DND-41 (cell line): ENCODE measurements at regions not wholly inside any gene's neighbourhood (a gene's known extent, or its start where the extent isn't known, plus 50 kb on each side); places are given as distances from the start of the nearest gene placed in this dataset.
A peak's percentile ranks its signal among the peaks of the same experiment; 100 is the strongest.

Source experiments
- ATAC-seq: fragments of 200-7000 bp; cut with Tn5 transposase; 3 replicates; pipeline ENCODE4 v1.9.1; 2021; ENCODE audit warnings: low read depth; ENCODE audit not compliant: insufficient read depth
- DNase-seq: peaks from one replicate; pipeline ENCODE4 v3.0.0-alpha.2; 2020
- H2AFZ ChIP-seq: 2 replicates; pipeline ENCODE4 v1.6.0; 2012; ENCODE audit warnings: low read depth, low read length
- H3K27ac ChIP-seq: 2 replicates; pipeline ENCODE4 v1.5.1; 2012; ENCODE audit warnings: low read length, inconsistent platforms
- H3K27me3 ChIP-seq: fragments of 200-600 bp; sonication (generic); 2 replicates; pipeline ENCODE4 v1.6.0; 2012; ENCODE audit warnings: low read length, mild to moderate bottlenecking, inconsistent platforms; ENCODE audit not compliant: insufficient read depth, poor library complexity
- H3K36me3 ChIP-seq: 2 replicates; pipeline ENCODE4 v1.5.1; 2012; ENCODE audit warnings: low read length, inconsistent platforms; ENCODE audit not compliant: insufficient read depth
- H3K4me1 ChIP-seq: 2 replicates; pipeline ENCODE4 v1.5.1; 2012; ENCODE audit warnings: mild to moderate bottlenecking, low read length; ENCODE audit not compliant: insufficient read depth
- H3K4me2 ChIP-seq: 2 replicates; pipeline ENCODE4 v1.6.0; 2012; ENCODE audit warnings: mild to moderate bottlenecking, moderate library complexity, low read length, inconsistent platforms; ENCODE audit not compliant: insufficient read depth
- H3K4me3 ChIP-seq, 2 experiments: fragments of 200-600 bp in 1 of 2; shearing (Covaris generic) in 1 of 2; 2 replicates each; pipeline ENCODE4 v1.5.1; 2012 to 2016; ENCODE audit warnings: inconsistent platforms in 2 of 2, low read length in 2 of 2, mild to moderate bottlenecking in 2 of 2, low read depth in 1 of 2, moderate library complexity in 1 of 2
- H3K79me2 ChIP-seq: 2 replicates; pipeline ENCODE4 v1.6.0; 2012; ENCODE audit warnings: low read length, inconsistent platforms; ENCODE audit not compliant: insufficient read depth
- H3K9ac ChIP-seq: 2 replicates; pipeline ENCODE4 v1.6.0; 2012; ENCODE audit warnings: low read depth, mild to moderate bottlenecking, inconsistent platforms, low read length, moderate library complexity
- H3K9me3 ChIP-seq: 2 replicates; pipeline ENCODE4 v1.5.1; 2012; ENCODE audit warnings: low read length, moderate library complexity, mild to moderate bottlenecking, inconsistent platforms; ENCODE audit not compliant: insufficient read depth, severe bottlenecking
- H4K20me1 ChIP-seq: 2 replicates; pipeline ENCODE4 v1.6.0; 2012; ENCODE audit warnings: low read length; ENCODE audit not compliant: insufficient read depth
- CTCF ChIP-seq: IDR thresholded peaks from 2 replicates; pipeline ENCODE4 v1.5.1; 2012; ENCODE audit warnings: borderline replicate concordance, low read length, moderate library complexity, mild to moderate bottlenecking; ENCODE audit not compliant: poor library complexity, severe bottlenecking; ENCODE audit errors: extremely low read depth
- EZH2 ChIP-seq: IDR thresholded peaks from 3 replicates; pipeline ENCODE4 v1.6.1; 2012; ENCODE audit warnings: borderline replicate concordance, low read depth, mild to moderate bottlenecking, moderate library complexity, low read length, inconsistent platforms; ENCODE audit not compliant: severe bottlenecking

GRCh38 chr12:92485351-92486348 lies 217.1 kb upstream of the PLEKHG7 start:
- H3K4me3 ChIP-seq, result no peak overlapping the region
- DNase-seq, result no peak
- H4K20me1 ChIP-seq, result no peaks in the 10 kb centered on the region
- H3K4me1 ChIP-seq, result no peaks in the 10 kb centered on the region
- no peaks in the 10 kb centered on the region for H3K27me3 ChIP-seq
- TF ChIP-seq EZH2 (no peak), CTCF (no peak)
- no peak overlapping the region for H3K27ac ChIP-seq
- no peaks in the 10 kb centered on the region for H3K9me3 ChIP-seq
- no peaks in the 10 kb centered on the region for H3K36me3 ChIP-seq
- H3K9ac ChIP-seq, result no peak overlapping the region
- no peak for ATAC-seq
- H3K79me2 ChIP-seq, result no peaks in the 10 kb centered on the region
- no peak overlapping the region for H3K4me2 ChIP-seq
- no peak overlapping the region for H2AFZ ChIP-seq

GRCh38 chr12:92482599-92482998 lies 220.2 kb upstream of the PLEKHG7 start:
- Histone ChIP-seq H3K4me1 (peaks cover 7% of the 10 kb centered on the region; the same call in 1 of the 2 replicates), H3K9ac (no peak overlapping the region), H3K79me2 (no peaks in the 10 kb centered on the region), H3K27me3 (no peaks in the 10 kb centered on the region), H3K27ac (no peak overlapping the region), H3K36me3 (no peaks in the 10 kb centered on the region), H2AFZ (no peak overlapping the region), H3K4me3 (no peak overlapping the region), H3K9me3 (no peaks in the 10 kb centered on the region), H4K20me1 (no peaks in the 10 kb centered on the region), H3K4me2 (no peak overlapping the region)
- no peak for DNase-seq
- TF ChIP-seq CTCF (no peak), EZH2 (no peak)
- ATAC-seq, result no peak

GRCh38 chr12:92481066-92481465 lies 221.7 kb upstream of the PLEKHG7 start:
- H4K20me1 ChIP-seq, result no peaks in the 10 kb centered on the region
- H3K9me3 ChIP-seq, result no peaks in the 10 kb centered on the region
- H3K79me2 ChIP-seq, result no peaks in the 10 kb centered on the region
- H3K36me3 ChIP-seq, result no peaks in the 10 kb centered on the region
- peaks cover 7% of the 10 kb centered on the region; the same call in 1 of the 2 replicates for H3K4me1 ChIP-seq
- H2AFZ ChIP-seq, result no peak overlapping the region
- H3K27ac ChIP-seq, result no peak overlapping the region
- H3K9ac ChIP-seq, result no peak overlapping the region
- TF ChIP-seq EZH2, result no peak
- no peak overlapping the region for H3K4me2 ChIP-seq
- no peaks in the 10 kb centered on the region for H3K27me3 ChIP-seq
- no peak for DNase-seq
- ATAC-seq, result no peak
- H3K4me3 ChIP-seq, result no peak overlapping the region

- DNase-seq (no peak), ATAC-seq (peak; percentile 45; the same call in 1 of the 3 replicates)
- Histone ChIP-seq H4K20me1 (no peaks in the 10 kb centered on the region), H3K4me3 (no peak overlapping the region), H3K9me3 (no peaks in the 10 kb centered on the region), H3K27ac (no peak overlapping the region), H2AFZ (no peak overlapping the region), H3K79me2 (no peaks in the 10 kb centered on the region), H3K4me2 (no peak overlapping the region), H3K9ac (no peak overlapping the region), H3K4me1 (peaks cover 7% of the 10 kb centered on the region; the same call in 1 of the 2 replicates), H3K36me3 (no peaks in the 10 kb centered on the region), H3K27me3 (no peaks in the 10 kb centered on the region)
- TF ChIP-seq EZH2 (no peak), CTCF (no peak)
These were observed 224.1 kb upstream of the PLEKHG7 start for GRCh38 chr12:92478692-92479091.
